ENCODE measurements at regions not wholly inside any gene's neighbourhood (a gene's known extent, or its start where the extent isn't known, plus 50 kb on each side); places are given as distances from the start of the nearest gene placed in this dataset.

DNA sequence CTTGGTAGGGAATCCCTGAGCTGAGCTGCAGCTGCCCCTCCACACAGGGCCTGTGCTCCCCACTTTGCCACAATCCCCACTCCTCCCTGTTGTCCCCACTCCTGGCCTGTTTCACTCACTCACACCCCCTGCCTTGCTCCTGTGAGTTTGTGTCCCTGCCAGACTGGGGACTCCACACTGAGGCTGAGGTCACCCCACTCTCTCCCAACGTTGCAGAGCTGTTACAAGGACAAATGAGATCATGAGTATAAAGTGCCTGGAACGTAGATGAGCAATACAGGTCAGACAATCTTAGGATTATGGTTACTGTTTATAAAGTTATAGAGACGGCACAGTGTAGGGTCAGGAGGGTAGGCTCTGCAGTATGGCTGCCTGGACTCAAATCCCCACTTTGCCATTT, 426.0 kb upstream of the SULF2 start:
- DNase-seq (ENCODE audit: low spot score, unreplicated experiment) = no peak
- Mint-ChIP-seq H3K27ac (no peak overlapping the region), H3K4me1 (ENCODE audit: low read depth) (peaks cover 7% of the 10 kb centered on the region), H3K27me3 (peaks cover 3% of the 10 kb centered on the region), H3K9me3 (ENCODE audit: low read depth) (no peaks in the 10 kb centered on the region), H3K36me3 (ENCODE audit: insufficient read depth) (no peaks in the 10 kb centered on the region), H3K4me3 (ENCODE audit: low read depth) (no peak overlapping the region)
- TF ChIP-seq, protein P1, sequence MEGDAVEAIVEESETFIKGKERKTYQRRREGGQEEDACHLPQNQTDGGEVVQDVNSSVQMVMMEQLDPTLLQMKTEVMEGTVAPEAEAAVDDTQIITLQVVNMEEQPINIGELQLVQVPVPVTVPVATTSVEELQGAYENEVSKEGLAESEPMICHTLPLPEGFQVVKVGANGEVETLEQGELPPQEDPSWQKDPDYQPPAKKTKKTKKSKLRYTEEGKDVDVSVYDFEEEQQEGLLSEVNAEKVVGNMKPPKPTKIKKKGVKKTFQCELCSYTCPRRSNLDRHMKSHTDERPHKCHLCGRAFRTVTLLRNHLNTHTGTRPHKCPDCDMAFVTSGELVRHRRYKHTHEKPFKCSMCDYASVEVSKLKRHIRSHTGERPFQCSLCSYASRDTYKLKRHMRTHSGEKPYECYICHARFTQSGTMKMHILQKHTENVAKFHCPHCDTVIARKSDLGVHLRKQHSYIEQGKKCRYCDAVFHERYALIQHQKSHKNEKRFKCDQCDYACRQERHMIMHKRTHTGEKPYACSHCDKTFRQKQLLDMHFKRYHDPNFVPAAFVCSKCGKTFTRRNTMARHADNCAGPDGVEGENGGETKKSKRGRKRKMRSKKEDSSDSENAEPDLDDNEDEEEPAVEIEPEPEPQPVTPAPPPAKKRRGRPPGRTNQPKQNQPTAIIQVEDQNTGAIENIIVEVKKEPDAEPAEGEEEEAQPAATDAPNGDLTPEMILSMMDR (IDR thresholded peaks at IDR 0.05; ENCODE audit: unreplicated experiment) = no peak

DNA sequence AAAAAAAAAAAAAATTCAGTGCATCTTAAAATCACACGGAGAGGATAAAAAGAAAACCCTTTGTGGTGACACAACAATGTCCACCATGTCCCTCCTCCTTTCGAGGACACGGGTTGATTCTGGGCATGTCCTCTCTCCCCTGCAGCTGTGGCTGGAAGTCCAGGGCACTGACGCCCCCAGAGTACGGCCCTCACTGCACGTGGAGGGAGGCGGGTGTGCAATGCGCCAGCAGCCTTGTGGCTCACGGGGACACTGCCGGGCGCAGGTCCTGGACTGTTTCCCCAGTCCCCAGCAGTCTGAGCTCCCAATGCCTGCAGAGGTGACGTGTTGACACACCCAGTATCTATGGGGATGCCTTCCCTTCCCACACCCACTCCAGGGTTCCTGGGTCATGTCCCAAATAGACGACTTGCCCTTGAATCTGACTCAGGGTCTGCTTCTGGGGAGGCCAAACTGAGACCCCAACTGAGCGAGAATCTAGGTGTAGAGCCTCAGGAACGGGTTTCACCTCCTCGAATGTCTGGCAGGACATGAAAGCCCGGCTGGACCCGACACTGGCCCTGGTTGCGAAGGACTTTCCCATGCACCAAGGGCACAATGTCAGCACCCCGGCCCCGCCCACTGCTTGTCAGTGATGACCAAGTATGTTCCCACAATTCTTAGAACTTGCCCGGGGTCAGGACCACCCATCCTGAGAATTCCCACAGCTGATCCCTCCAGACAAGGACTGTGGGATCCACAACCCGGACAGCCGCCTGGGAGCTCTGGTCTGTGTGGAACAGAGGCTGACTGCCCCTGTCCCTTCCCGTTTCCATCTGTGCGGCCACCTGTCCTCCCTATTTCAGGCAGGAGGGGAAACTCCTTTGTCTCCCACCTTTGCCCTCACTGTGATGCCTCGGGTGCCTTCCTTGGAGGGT, 425.1 kb upstream of the SULF2 start:
- Mint-ChIP-seq H3K27ac (no peak overlapping the region), H3K27me3 (peaks cover 3% of the 10 kb centered on the region), H3K4me1 (ENCODE audit: low read depth) (peaks cover 7% of the 10 kb centered on the region), H3K36me3 (ENCODE audit: insufficient read depth) (no peaks in the 10 kb centered on the region), H3K4me3 (ENCODE audit: low read depth) (no peak overlapping the region), H3K9me3 (ENCODE audit: low read depth) (no peaks in the 10 kb centered on the region)
- no peak for DNase-seq (ENCODE audit: low spot score, unreplicated experiment)
- TF ChIP-seq, protein P1 (IDR thresholded peaks at IDR 0.05; ENCODE audit: unreplicated experiment) = no peak

DNA sequence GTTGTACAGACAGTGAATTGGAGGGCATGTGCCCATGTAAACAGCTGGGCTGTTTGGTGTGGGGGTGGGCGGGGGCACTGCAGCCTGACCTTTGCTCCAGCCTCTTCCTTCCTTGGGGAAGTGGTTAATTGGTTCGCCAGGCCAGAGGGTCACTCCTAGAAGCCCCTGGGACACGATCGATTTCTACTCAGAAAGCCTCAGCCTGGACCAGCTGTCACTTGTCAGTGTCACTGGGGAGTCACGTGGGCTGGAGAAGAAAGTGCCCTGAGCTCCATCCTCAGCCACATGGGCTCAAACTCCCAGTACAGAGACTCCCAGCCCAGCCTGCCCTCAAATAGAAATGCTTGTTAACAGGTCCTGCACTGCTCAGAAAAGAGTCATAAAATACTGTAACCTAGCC, 423.8 kb upstream of the SULF2 start:
- TF ChIP-seq, protein P1 (IDR thresholded peaks at IDR 0.05; ENCODE audit: unreplicated experiment) = no peak
- no peak overlapping the region for H3K4me3 Mint-ChIP-seq (ENCODE audit: low read depth)
- H3K27me3 Mint-ChIP-seq = peaks cover 3% of the 10 kb centered on the region

DNA sequence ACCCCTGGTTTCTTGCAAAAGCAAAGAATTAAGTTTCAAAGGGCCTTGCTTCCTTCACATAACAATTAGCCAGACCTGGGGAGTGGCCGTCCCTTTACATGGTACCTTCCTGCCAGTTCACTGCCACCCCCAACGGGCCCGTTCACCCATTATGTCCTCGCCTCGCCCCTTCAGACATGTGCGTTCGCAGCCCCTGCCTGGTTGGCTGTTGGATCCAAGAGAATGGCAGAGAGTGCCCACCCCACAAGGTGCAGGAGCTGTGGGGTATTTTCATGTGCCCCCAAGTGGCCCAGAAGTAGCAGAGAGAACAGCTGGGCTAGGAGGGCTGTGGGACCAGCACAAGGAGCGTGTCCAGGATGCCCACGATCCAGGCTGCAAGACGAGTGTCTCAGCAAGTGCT, 422.9 kb upstream of the SULF2 start:
- no peaks in the 10 kb centered on the region for H3K36me3 Mint-ChIP-seq (ENCODE audit: insufficient read depth)

More for the DNA sequence above, 423.8 kb upstream of the SULF2 start:
- Mint-ChIP-seq H3K36me3 (ENCODE audit: insufficient read depth) (no peaks in the 10 kb centered on the region), H3K9me3 (ENCODE audit: low read depth) (no peaks in the 10 kb centered on the region), H3K27ac (no peak overlapping the region), H3K4me1 (ENCODE audit: low read depth) (peaks cover 5% of the 10 kb centered on the region)
- no peak for DNase-seq (ENCODE audit: low spot score, unreplicated experiment)

DNA sequence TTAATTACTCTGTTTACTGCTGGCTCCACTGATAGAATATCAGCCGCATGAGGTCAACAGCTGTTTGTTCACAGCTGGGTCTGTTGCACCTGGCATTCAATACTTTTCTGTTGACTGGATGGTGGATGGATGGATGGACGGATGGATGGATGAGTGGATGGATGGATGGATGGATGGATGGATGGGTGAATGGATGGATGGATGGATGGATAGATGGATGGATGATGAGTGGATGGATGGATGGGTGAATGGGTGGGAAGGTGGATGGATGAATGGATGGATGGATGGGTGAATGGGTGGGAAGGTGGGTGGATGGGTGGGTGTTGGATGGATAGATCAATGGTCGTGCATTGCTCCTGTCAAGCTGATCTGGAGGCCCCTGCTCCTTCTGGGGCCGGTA, 422.2 kb upstream of the SULF2 start:
- no peak for DNase-seq (ENCODE audit: low spot score, unreplicated experiment)
- no peaks in the 10 kb centered on the region for H3K36me3 Mint-ChIP-seq (ENCODE audit: insufficient read depth)
- peaks cover 4% of the 10 kb centered on the region for H3K4me1 Mint-ChIP-seq (ENCODE audit: low read depth)
- no peaks in the 10 kb centered on the region for H3K9me3 Mint-ChIP-seq (ENCODE audit: low read depth)
- H3K27ac Mint-ChIP-seq = no peak overlapping the region
- peaks cover 3% of the 10 kb centered on the region for H3K27me3 Mint-ChIP-seq
- TF ChIP-seq, protein P1 (IDR thresholded peaks at IDR 0.05; ENCODE audit: unreplicated experiment) = no peak
- no peak overlapping the region for H3K4me3 Mint-ChIP-seq (ENCODE audit: low read depth)

More for the DNA sequence above, 422.9 kb upstream of the SULF2 start:
- no peak for DNase-seq (ENCODE audit: low spot score, unreplicated experiment)
- Mint-ChIP-seq H3K4me3 (ENCODE audit: low read depth) (no peak overlapping the region), H3K9me3 (ENCODE audit: low read depth) (no peaks in the 10 kb centered on the region), H3K27ac (no peak overlapping the region), H3K4me1 (ENCODE audit: low read depth) (peaks cover 4% of the 10 kb centered on the region), H3K27me3 (peaks cover 3% of the 10 kb centered on the region)
- TF ChIP-seq, protein P1 (IDR thresholded peaks at IDR 0.05; ENCODE audit: unreplicated experiment) = no peak

Measured in progenitor cell of endocrine pancreas (in vitro differentiated cells).